ENCODE measurements at regions not wholly inside any gene's neighbourhood (a gene's known extent, or its start where the extent isn't known, plus 50 kb on each side); places are given as distances from the start of the nearest gene placed in this dataset.

DNA sequence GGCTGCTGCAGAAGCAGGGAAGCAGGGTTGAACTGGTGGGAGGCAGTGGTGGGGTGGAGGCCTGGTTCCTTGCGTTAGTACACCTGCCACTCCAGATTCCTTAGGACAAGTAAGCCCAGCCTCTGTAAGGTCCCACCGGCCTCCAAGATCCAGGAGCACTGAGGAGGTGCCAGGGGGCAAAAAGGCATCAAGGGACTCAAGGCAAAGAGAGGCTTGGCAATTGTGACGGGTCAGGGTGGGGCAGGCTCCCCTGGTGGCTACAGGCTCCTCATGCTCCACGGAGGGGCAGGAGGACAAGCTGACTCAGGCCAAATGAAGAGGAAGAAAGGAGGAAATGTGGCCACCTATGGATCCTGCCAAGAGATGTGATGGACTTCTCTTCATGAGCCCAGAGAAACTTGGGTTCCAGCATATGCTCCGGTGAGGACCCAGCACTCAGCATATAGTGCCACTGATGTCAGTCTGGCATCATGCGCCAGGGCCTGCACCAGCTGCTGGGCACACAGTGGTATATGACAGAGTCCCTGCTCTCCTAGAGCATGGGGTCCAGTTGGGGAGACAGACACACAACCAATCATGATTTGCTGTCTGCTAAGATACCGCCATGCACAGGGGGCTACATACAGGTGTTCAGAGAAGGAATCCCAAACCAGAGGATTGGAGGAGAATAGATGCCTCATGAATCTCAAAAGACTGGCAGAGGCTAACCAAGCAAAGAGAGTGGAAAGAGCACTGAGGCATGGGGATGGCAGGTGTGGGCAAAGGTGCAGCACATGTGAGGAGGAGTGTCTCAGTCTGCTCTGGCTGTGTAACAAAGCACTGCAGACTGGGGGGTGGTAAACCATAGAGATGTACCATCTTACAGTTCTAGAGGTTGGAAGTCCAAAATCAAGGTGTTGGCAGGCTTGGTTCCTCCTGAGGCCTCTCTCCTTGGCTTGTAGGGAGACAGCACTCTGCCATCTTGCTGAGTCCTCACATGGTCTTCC lies 249.7 kb downstream of the RHOU start:
- H3K4me3 ChIP-seq, result no peak overlapping the region
- peaks cover 10% of the 10 kb centered on the region; the same call in 1 of the 2 replicates for H3K4me1 ChIP-seq
- no peaks in the 10 kb centered on the region for H3K9me3 ChIP-seq (replicated peaks)
- no peaks in the 10 kb centered on the region for H3K36me3 ChIP-seq
- H3K27ac ChIP-seq, result no peak overlapping the region
- DNase-seq, result no peak
- no peaks in the 10 kb centered on the region for H3K27me3 ChIP-seq

DNA sequence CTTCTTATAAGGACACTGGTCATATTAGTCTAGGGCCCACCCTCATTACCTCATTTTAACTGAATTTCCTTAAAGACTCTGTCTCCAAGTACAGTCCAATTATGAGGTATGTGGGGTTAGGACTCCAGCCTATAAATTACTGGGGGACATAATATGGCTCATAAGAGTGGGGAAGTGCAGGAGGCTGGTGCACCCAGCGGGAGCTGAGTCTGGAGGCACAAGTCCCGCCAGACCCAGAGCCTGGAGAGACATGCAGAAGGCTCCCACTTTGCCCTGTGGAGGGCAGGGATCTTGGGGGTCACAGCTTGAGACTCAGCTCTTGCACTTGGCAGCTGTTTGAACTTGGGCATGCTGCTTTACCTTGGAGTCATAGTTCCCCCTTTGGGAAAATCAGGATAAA lies 250.4 kb downstream of the RHOU start:
- Histone ChIP-seq H3K27me3 (no peaks in the 10 kb centered on the region), H3K4me1 (peaks cover 13% of the 10 kb centered on the region; the same call in 1 of the 2 replicates), H3K4me3 (no peak overlapping the region), H3K36me3 (no peaks in the 10 kb centered on the region), H3K9me3 (replicated peaks) (no peaks in the 10 kb centered on the region), H3K27ac (no peak overlapping the region)
- DNase-seq, result no peak

GRCh38 chr1:228986093-228986904 lies 251.0 kb downstream of the RHOU start:
- H3K4me1 ChIP-seq, result peaks cover 13% of the 10 kb centered on the region; the same call in 1 of the 2 replicates
- no peak overlapping the region for H3K4me3 ChIP-seq
- DNase-seq, result peak in 1 of 2 experiments; percentile 32

DNA sequence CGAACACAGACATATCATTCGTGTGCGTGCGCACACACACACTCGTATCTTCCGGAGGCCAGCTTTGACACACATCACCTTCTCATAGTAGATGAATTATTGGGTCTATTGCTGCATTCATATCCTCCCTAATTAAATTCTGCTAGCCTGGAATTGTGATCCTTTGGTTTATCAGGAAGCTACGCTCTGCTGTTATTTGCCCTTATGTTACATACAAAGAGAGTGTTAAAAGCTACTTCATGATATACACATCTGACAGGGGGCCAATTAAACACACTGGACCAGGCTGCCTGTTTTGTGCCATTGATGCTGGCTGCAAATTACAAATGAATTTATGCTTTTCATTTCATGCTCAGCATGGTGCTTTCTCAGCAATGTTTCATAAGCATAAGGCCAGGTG lies 252.0 kb downstream of the RHOU start:
- no peak overlapping the region for H3K4me3 ChIP-seq
- H3K27me3 ChIP-seq, result no peaks in the 10 kb centered on the region
- H3K36me3 ChIP-seq, result no peaks in the 10 kb centered on the region
- no peak overlapping the region for H3K27ac ChIP-seq
- no peak for DNase-seq
- H3K4me1 ChIP-seq, result peaks cover 13% of the 10 kb centered on the region; the same call in 1 of the 2 replicates
- no peaks in the 10 kb centered on the region for H3K9me3 ChIP-seq (replicated peaks)

More at GRCh38 chr1:228986093-228986904, 251.0 kb downstream of the RHOU start:
- Histone ChIP-seq H3K36me3 (no peaks in the 10 kb centered on the region), H3K27me3 (no peaks in the 10 kb centered on the region), H3K9me3 (replicated peaks) (no peaks in the 10 kb centered on the region), H3K27ac (no peak overlapping the region)

GRCh38 chr1:228987736-228988506 lies 252.6 kb downstream of the RHOU start:
- no peaks in the 10 kb centered on the region for H3K36me3 ChIP-seq
- no peak overlapping the region for H3K4me3 ChIP-seq
- DNase-seq, result no peak
- no peak overlapping the region for H3K27ac ChIP-seq
- no peaks in the 10 kb centered on the region for H3K27me3 ChIP-seq
- peaks cover under 1% of the 10 kb centered on the region; the same call in 1 of the 2 replicates for H3K9me3 ChIP-seq (replicated peaks)
- peaks cover 13% of the 10 kb centered on the region; the same call in 1 of the 2 replicates for H3K4me1 ChIP-seq

DNA sequence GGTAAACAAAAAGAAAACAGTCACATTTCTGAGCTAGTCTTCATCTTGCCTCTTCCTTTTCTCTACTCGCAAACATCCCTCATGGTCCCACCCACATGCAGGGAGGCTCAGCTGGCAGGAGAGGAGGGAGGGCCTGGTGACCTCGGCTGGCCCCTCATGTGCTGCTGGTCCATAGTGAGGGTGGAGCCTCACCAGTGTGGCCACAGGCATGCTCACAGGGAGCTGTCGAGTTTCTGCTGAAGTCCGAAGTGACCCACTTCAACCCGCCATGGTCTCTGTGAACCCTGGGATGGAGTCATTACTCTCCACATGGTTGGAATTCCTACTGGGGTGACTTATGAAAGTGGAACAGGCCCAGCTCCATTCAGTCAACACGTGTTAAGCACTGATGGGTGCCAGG lies 253.4 kb downstream of the RHOU start:
- no peaks in the 10 kb centered on the region for H3K36me3 ChIP-seq
- no peak overlapping the region for H3K27ac ChIP-seq
- no peaks in the 10 kb centered on the region for H3K27me3 ChIP-seq
- peaks cover 3% of the 10 kb centered on the region; the same call in 1 of the 2 replicates for H3K9me3 ChIP-seq (replicated peaks)
- no peak for DNase-seq
- H3K4me1 ChIP-seq, result peaks cover 13% of the 10 kb centered on the region; the same call in 1 of the 2 replicates
- no peak overlapping the region for H3K4me3 ChIP-seq

GRCh38 chr1:228989176-228989575 lies 253.9 kb downstream of the RHOU start:
- peaks cover 3% of the 10 kb centered on the region; the same call in 1 of the 2 replicates for H3K9me3 ChIP-seq (replicated peaks)
- H3K4me1 ChIP-seq, result peaks cover 13% of the 10 kb centered on the region; the same call in 1 of the 2 replicates
- DNase-seq, result no peak
- H3K4me3 ChIP-seq, result no peak overlapping the region
- H3K36me3 ChIP-seq, result no peaks in the 10 kb centered on the region
- no peak overlapping the region for H3K27ac ChIP-seq
- no peaks in the 10 kb centered on the region for H3K27me3 ChIP-seq

DNA sequence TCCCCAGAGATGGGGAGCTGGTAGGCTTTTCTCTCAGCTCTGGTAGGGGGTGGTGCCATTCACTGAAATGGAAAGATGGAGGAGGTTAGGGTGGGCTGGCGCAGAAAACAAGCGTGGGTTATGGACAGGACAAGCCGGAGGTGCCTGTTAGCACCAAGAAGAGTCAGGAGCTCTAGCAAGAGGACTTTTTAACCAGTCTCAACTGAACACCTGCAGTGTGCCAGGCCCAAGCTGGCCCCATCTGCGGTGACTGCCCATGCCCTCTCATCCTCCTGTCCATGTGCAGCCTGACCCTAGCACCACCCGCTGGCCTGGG lies 254.4 kb downstream of the RHOU start:
- Histone ChIP-seq H3K4me3 (no peak overlapping the region), H3K9me3 (replicated peaks) (peaks cover 3% of the 10 kb centered on the region; the same call in 1 of the 2 replicates), H3K27me3 (no peaks in the 10 kb centered on the region), H3K36me3 (no peaks in the 10 kb centered on the region), H3K4me1 (peaks cover 13% of the 10 kb centered on the region; the same call in 1 of the 2 replicates), H3K27ac (no peak overlapping the region)
- no peak for DNase-seq

DNA sequence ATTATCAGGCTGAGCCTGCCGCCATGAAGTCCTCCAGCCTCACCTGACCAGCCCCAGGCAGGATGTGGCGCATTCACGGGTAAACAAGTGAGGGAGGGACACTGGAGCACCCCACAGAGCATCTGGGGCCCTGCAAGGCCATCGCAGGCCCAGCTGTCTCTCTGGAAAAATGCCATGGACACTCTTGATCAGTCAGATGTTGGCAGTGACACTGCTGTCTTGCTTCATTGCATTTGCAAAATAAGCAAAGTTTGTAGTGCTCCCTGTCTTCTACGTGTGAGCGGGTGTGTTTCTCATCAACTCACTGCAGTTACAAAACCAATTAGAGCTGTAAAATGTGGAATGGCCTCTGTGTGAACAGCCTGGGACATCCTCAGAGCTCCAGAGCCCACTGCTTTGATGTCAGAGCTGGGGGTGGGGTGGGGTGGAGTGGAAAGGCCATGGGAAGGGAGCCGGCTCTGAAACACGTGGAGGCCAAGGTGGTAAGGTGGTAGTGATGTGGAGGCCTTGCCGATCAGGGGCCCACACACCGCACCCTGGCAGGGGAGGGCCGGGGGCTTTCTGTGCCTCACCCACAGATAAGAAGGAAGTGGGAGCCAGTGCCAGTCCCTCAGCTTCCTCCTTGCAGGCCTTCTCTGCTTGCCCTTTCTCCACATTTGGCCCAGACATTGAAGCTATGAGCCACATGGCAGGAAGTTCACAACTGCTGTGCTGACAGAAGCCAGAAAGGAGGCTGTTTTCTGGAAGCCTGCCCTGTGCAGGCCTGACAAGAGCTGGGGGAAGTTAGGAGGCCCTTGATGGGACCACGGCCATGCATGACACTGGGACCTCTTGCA lies 254.9 kb downstream of the RHOU start:
- Histone ChIP-seq H3K4me3 (no peak overlapping the region), H3K4me1 (peaks cover 13% of the 10 kb centered on the region; the same call in 1 of the 2 replicates), H3K36me3 (no peaks in the 10 kb centered on the region), H3K27ac (no peak overlapping the region), H3K9me3 (replicated peaks) (peaks cover 3% of the 10 kb centered on the region; the same call in 1 of the 2 replicates), H3K27me3 (no peaks in the 10 kb centered on the region)
- DNase-seq, result peak; percentile 52 to 68

DNA sequence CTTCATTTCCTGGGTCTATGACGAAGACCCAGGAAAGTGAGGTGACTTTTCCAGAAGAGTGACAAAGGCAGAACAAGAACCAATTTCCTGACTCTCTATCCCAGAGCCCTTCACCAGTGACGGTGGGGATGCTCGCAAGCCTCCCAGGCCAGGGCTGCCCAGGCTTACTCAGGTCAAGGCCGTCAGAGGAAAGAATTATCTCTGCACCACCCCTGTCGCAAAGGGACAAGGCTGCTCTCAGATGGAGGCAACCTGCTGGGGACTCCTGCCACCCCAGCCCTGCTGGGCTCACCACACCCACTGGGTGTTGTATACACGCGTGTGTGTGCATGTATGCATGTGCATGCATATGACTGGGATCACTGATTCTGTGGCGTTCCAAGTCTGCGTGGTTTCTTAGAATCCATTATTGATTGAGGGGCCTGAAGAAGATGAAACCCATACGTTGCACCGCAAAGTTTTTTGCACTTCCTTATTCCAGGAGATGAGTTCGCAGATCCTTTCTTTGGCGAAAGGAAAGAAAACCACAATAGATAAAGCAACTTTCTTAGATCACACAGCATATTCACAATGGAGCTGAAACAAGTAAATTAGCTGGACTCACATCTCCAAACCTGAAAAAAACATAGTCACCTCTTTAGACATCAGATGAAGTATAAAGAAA lies 255.8 kb downstream of the RHOU start:
- Histone ChIP-seq H3K27me3 (no peaks in the 10 kb centered on the region), H3K36me3 (no peaks in the 10 kb centered on the region), H3K4me3 (no peak overlapping the region), H3K27ac (no peak overlapping the region), H3K4me1 (peaks cover 13% of the 10 kb centered on the region; the same call in 1 of the 2 replicates), H3K9me3 (replicated peaks) (peaks cover 3% of the 10 kb centered on the region; the same call in 1 of the 2 replicates)
- DNase-seq, result no peak

- H3K4me3 ChIP-seq, result no peak overlapping the region
- no peaks in the 10 kb centered on the region for H3K36me3 ChIP-seq
- H3K4me1 ChIP-seq, result peaks cover 13% of the 10 kb centered on the region; the same call in 1 of the 2 replicates
- no peak overlapping the region for H3K27ac ChIP-seq
- DNase-seq, result no peak
- H3K9me3 ChIP-seq (replicated peaks), result peaks cover 3% of the 10 kb centered on the region; the same call in 1 of the 2 replicates
- H3K27me3 ChIP-seq, result no peaks in the 10 kb centered on the region
Measured at GRCh38 chr1:228992044-228992443, 256.8 kb downstream of the RHOU start.

- no peak for DNase-seq
- Histone ChIP-seq H3K27me3 (no peaks in the 10 kb centered on the region), H3K9me3 (replicated peaks) (peaks cover 3% of the 10 kb centered on the region; the same call in 1 of the 2 replicates), H3K36me3 (no peaks in the 10 kb centered on the region), H3K4me3 (no peak overlapping the region), H3K27ac (no peak overlapping the region), H3K4me1 (peaks cover 13% of the 10 kb centered on the region; the same call in 1 of the 2 replicates)
Measured at GRCh38 chr1:228992907-228993535, 257.7 kb downstream of the RHOU start.
